Hematopoietic multipotent progenitor cell (in vitro differentiated cells): ENCODE measurements at regions not wholly inside any gene's neighbourhood (a gene's known extent, or its start where the extent isn't known, plus 50 kb on each side); places are given as distances from the start of the nearest gene placed in this dataset.
"Not testable (repeated sequence)": the region's sequence is repeated elsewhere in the genome, so short reads cannot be mapped to it uniquely, and the experiment has no call there.

Source experiments
- DNase-seq, 3 donors: peaks; one replicate each; pipeline ENCODE4 v3.0.0-alpha.2; 2011 to 2015; ENCODE audit warnings: low read depth in 2 of 3, low spot score in 2 of 3

DNA sequence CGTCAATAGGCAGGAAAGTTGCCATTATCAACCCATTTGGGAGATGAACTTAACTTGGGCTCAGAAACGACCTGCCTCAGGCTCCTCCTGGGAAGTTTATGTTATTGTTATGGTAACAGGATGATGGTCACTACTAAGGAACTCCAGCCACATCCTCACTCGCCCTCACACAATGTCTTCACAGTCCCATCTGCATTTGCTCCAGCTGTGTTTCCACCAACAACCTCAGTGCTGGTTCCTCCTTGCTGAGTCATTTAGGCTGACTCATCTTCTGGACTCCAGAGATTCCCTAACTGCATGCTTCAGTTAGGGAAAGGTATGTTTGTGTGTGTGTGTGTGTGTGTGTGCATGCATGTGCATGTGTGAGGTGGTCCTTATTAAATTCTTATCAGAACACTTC lies 293.4 kb upstream of the BOD1L1 start:
- DNase-seq = peak in 2 of 3 donors; percentile 27 to 28

DNA sequence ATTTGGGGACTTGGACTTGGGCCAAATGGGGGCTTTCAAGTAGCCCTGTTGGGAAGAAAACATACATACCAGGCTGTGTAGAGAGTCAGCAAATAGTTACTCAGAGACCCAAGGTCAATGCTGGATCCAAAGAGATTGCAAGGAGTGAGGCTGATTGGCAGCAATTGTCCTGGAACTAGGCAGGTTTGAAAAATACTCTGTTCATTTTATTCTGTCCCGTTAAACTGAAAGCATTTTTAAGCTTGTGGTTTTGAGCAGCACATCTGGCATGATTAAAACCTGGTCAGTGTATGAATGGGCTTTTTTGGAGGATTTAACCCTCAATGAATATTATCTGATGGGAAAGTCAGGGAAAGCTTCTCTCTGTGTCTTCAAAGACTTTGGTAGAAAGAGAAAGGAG lies 294.3 kb upstream of the BOD1L1 start:
- peak in 1 of 3 donors; percentile 23 for DNase-seq

DNA sequence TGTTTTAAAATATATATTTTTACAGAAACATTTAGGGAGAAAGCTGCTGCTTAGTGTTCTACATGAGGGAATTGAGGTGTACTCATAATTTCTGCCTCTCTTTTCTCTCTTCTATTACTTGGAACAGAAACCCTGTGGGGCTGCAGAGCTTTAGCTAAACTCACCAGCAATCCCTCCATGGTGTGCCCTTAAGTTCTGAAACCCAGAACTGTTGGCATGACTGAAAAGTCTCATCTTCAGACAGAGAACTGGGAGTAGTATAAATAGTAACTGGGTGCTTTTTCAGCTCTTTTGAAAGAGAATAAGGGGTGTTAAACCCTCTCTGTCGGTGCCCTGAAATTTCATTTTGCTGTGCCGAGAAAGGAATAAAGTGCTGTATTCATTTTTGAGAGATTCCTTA lies 294.9 kb upstream of the BOD1L1 start:
- no peak for DNase-seq

DNA sequence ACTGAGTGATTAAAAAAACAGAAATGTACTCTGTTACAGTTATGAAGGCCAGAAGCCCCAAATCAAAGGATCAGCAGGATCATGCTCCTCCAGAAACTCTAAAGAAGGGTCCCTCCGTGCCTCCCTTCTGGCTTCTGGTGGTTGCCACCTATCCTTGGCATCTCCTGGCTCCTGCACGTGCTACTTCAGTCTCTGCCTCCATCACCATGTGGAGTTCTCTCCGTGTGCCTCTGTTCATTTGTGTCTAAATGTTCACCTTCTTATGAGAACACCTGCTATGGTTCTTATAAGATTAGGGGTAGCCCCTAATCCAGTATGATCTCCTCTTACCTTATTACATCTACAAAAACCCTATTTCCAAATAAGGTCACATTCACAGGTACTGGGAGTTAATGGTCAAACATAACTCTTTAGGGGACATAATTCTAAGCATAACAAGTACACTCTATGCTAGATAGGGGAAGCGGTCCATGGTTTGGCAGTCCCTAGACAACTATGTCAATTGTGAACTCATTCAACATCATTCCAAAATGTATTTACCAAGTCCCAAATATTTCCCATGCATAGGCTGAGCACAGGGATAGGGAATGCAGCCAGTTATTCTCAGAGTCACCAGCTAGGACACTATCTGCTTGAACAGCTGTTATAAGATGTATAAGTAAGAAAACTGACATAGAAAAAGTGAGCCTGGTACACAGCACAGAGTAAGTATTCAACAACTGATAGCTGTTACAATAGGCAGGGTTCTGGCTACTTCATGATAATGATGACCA lies 295.5 kb upstream of the BOD1L1 start:
- DNase-seq = no peak

DNA sequence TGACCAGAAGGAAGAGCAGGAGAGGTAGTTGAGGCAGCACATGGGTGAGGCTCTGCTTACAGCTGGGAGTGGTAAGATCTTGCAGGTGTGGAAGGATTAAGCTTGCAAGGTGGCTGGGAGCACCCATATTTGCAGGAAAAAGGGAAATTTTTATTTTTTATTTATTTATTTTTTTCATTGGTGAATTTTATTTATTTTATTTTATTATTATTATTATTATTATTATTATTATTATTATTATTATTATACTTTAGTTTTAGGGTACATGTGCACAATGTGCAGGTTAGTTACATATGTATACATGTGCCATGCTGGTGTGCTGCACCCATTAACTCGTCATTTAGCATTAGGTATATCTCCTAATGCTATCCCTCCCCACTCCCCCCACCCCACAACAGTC lies 297.4 kb upstream of the BOD1L1 start:
- DNase-seq = not testable (repeated sequence)

DNA sequence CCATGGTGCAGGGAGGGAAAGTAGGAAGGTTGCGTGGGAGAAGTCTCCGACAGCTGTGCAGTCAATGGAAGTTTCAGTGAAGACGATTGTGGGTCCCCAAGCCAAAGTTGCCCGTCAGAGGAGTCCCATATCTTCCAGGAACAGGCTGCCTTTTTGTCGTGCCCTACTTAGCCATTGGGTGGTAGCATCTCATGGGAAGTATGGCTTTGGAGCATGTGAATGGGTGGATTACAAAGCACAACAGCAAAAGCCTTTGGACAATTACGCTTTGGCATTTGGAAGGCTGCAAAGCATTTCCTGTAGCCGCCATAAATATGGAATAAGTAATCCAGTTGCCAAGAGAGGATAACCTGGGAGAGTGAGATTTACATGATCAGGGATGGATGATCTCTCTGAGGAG lies 300.7 kb upstream of the BOD1L1 start:
- DNase-seq = peak in 1 of 3 donors; percentile 3

DNA sequence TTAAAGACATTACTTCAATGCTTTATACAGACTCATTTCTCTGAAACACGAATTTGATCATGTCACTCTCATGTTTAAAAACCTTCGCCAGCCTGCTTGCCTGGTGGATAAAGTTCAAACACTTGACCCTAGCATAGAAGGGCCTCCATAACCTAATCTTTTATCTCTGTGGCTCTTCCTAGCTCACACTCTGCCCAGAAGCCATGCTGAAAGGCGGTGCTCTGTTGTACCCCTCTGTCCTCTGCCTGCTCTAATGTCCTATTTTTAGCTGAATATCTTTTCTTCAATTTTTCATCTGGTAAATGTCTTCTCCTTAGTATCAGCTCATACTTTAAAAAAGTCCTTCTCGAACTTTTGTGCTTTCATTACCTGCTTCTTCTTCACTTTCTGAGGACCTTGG lies 302.6 kb upstream of the BOD1L1 start:
- no peak for DNase-seq

DNA sequence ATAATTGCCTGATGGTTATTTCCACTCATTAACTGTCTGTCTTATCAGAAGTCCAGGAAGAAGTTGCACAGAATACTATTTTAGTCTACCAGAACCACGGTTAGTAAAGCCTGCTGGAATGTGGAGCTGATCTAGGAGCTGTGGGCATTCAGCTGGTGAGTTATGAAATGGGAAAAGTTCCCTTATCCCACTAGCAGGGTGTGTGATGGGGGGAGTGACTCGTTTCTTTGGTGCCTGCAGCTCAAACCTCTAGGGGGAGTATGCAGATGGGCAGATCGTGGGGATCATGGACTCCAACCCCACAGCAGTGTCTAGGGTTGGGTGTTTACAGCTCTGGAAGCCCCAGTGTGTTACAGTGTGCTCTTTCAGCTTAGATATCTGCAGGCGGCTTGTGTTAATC lies 305.7 kb upstream of the BOD1L1 start:
- DNase-seq = no peak

DNA sequence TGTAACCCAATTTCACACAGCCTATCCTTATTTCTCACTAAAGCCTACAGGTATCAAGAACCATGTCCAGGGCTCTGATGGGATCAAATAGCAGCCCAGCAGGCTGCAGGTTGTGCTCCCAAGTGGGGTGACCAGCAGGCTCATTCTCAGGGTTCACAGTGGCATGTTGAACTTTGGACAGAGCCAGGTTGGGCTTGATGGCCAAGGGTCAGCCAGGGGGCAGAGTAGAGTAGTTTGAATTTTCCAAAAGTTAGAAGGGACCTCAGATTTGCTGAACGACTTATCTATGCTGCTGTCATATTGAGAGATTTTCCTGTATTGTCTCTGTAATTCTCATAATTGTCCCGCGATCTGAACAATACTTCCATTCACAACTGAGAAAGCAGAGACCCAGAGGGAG lies 310.8 kb upstream of the BOD1L1 start:
- DNase-seq = no peak

DNA sequence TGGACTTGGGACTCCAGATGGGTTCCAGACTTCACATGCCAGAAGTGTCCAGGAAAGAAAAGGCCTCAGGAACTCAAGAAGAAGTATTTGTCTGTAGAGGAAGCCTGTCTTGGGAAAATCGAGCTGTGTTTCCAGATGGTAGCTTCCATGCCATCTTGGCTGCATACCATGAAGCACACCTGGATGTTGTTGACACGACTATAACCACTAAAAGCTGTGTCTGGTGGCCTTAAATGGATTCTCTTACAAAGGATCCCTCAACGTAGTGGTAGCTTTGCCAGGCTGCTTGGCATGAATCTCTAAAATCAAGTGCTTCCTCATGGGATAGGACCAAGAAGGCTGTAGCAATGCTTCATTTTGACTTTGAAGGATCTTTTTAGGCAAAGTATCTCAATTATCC lies 313.4 kb upstream of the BOD1L1 start:
- DNase-seq = no peak

DNA sequence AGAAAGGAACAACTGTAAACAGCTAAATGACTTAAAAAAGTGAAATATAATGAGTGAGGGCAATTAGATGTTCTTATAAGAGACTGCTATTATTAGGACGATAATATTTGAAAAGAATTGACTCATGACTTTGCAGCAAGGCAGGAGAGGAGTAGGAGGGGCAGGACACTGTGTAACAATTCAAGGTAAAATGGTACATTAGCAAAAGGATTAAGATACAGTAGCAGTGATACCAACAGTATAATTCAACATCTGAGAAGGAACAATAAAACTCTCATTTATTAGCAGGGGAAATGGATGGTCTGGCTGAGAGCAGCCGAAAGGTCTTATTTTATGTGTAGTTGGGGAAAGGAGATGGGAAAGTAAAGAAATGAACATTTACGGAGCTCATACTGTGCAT lies 315.5 kb upstream of the BOD1L1 start:
- DNase-seq = no peak

DNA sequence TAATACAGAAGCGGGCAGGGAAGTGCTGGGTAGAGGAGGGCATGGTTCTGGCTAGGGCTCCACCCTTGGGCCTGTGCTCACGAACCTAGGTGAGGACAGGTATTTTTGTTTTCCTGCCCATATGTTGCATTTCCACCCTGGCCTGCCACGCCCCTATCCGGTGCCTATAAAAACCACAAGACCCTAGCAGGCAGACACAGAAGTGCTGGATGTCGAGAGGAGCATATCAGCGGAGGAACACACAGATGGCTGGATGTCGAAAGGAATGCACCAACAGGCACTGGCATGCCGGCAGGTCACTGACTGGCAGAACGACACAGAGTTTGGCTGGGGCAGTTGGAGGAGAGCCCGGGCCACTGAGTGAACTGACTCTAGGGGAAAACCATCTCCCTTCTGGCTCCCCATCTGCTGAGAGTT lies 316.6 kb upstream of the BOD1L1 start:
- no peak for DNase-seq

DNA sequence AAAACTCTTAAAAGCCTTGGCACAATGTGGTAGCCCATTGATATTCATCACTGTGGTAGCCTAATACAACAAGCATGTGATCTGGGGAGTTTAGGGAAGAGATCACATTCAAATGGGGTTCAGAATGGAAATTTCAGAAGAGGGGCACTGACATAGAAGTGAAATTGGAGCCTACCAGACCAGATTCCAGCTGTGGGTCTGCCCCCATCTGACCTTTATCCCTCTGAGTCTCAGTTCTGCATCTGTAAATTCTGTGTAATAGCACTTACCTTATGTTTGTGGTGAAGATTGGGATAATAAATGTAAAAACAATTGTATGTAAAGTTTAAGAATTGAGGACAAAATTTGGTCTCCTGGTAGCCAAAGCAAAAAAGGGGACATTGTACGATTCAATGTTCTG lies 320.4 kb upstream of the BOD1L1 start:
- no peak for DNase-seq

DNA sequence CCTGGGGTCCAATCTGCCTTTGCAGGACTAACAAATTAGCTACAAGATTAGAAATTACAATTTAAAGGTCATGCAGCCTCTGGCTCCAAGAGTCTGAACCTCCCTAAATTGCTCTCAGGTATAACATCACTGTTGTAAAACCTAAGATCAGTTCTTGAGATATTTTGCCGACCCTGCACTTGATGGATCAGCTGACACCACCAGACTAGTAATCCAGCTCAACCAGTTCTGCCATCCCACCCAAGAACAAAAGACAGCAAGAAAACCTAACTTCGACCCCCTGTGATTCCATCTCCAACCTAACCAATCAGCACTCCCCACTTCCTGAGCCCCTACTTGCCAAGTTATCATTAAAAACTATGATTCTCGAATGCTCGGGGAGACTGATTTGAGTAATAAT lies 323.0 kb upstream of the BOD1L1 start:
- no peak for DNase-seq

DNA sequence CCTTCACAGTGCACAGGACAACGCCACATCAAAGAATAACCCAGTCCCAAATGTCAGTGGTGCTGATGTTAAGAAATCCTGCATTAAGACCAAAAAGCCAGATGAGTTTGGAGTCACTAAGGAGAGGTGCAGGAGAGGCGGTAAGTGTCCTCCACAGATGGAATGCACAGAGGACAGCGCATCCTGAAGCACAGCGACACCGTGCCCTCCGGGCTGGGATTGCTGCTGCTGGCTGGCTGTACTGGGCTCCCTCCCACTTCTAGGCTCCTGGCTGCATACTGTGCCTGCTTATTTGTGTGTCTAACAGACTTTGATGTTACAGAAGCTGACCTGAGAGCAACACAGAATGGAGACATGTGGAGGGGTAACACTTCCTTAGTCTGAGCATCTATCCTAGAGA lies 325.6 kb upstream of the BOD1L1 start:
- no peak for DNase-seq

DNA sequence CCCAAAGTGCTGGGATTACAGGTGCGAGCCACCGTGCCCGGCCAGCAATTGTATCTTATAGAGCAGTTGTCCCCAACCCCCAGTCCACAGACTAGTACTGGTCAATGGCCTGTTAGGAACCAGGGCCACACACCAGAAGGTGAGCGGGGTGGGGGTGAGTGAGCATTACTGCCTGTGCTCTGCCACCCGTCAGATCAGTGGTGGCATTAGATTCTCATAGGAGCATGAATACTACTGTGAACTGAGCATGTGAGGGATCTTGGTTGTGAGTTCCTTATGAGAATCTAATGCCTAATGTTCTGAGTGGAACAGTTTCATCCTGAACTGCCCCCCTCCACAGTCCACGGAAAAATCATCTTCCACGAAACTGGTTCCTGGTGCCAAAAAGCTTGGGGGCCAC lies 328.0 kb upstream of the BOD1L1 start:
- no peak for DNase-seq

DNA sequence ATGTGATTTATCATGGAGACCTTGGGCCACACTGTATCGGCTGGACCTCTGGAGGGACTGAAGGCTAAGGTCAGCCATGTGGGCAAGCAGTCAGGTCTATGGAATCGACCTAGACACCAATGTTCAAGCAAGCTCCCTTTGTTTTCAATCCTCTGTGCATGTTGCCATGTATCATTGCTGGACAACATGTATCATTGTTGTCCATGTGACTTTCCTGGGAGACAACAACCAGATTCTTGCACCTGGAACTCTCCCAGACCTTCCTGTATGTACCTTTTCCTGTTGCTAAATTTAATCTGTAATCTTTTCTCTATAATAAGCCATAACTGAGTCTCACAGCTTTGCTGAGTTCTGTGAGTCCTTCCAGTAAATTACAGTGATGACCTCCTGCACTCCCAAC lies 329.4 kb upstream of the BOD1L1 start:
- no peak for DNase-seq

DNA sequence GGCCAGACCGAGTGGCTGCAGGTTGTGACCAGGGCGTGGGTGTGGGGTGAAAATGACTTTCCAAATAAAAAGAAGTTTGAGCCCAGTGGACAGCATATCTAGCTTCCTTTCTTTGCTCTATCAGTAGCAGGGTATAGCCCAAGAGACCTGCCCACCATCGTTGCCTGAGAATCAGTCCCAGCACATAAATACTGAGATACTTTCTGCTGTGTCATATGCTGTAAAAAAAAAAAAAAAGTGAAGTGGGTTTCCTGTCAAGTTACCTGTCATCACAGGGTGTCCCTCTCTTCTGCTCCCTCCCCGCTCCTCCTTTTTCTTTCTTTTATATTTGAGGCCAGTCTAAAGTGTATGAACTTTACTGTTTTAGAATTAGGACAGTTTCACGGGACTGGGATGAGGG lies 330.3 kb upstream of the BOD1L1 start:
- peak in 1 of 3 donors; percentile 57 for DNase-seq

DNA sequence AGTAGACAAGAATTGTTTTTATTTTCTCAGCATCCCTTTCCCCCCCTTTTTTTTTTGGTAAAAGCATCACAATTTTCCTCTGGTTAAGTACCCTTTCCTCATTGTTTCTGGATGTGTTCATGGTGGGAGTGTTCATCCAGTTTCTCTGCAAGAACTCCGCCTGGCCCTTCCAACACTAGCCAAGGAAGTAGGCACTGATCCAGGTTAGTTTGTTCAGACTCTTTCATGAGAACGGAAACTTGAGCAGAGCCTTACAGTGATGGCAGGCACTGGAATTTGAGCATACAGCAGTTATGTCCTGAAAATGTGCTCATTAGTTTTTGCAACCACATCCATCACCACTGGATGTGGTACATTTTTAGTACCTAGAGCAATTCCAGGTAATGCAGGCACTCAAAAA lies 336.1 kb upstream of the BOD1L1 start:
- DNase-seq = no peak

DNA sequence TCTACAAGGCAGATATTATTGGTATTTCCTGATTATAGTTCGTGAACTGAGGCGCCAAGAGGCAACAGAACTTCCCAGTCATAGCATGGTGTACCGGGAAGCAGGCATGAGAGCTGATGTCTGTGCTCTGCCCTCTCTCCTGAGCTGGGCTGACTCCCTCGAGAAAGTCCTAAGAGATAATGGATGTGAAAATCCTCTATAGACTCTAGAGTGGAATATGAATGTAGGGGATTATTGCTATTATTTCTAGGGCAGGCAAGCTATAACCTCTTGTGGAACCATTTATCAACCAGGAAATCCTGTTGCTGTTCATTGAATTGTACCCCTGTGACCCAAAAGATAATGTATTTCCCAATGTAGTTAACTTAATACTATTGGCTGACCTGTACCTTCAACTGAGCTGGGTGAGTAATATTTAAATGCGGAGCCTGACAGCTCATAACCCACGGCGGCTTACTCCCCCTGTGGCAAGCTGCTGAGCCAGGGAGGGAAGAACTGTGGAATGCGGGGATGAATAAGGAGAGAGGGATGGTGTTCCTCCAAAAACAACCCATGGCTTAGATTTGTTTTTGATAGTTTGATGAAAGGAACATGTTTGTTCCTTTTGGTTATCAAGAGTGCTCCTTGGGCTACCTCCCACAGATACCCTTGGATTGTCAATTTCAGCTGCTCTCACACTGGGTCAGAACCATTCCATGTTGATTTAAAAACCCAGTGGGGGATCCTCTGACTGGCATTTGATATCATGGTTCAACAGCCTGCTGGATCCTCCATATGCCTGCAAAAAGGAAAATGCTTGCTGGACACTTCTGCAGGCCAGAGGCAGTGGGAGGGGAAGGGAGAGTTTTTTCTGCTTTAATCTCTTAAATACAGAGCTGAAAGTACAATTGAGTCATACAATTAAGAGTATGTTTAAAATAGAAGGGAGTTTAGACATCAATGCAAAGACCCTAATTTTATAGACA lies 339.0 kb upstream of the BOD1L1 start:
- no peak for DNase-seq

DNA sequence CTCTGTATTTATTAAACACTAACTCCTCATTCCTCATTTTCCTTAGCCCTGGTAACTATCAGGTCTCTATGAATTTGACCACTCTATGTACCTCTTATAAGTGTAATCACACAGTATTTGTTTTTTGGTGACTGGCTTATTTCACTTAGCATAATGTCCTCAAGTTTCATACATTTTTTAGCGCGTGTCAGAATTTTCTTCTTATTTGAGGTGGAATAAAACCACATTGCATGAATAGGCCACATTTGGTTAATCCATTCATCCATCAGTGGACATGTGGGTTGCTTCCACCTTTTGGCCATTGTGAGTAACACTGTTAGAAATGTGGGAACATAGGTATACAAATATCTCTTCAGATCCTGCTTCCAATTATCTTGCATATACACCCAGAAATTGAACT lies 341.2 kb upstream of the BOD1L1 start:
- no peak for DNase-seq

DNA sequence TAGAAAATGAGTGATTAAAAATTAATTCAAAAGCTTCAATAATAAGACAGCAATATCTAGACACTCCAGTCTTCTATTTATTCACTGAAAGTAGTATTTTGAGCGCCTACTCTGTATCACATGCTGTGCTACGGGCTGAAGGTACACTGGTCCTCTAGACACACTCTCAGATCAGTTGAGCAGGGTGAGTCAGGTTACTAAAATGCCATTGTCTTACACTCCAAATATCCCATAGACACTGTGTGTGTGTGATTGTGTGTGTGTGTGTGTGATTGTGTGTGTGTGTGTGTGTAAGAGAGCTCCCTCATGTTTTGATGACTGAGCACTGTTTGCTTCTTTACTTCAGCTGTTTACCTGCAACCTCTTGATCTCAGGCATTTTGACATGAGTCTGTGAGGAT lies 342.8 kb upstream of the BOD1L1 start:
- DNase-seq = no peak
